ENCODE measurements at regions not wholly inside any gene's neighbourhood (a gene's known extent, or its start where the extent isn't known, plus 50 kb on each side); places are given as distances from the start of the nearest gene placed in this dataset.

GRCh38 chr4:89416960-89417359 is 109.4 kb upstream of the GPRIN3 start:
- DNase-seq (ENCODE audit: low spot score) = no peak
- Mint-ChIP-seq H3K4me1 (ENCODE audit: low read depth) (peaks cover 26% of the 10 kb centered on the region), H3K9me3 (ENCODE audit: low read depth) (no peaks in the 10 kb centered on the region), H3K27me3 (ENCODE audit: low read depth) (no peaks in the 10 kb centered on the region), H3K4me3 (ENCODE audit: unreplicated experiment) (no peak overlapping the region), H3K27ac (ENCODE audit: unreplicated experiment) (no peak overlapping the region), H3K36me3 (ENCODE audit: low read depth) (no peaks in the 10 kb centered on the region)
- TF ChIP-seq CTCF (IDR thresholded peaks at IDR 0.05) = no peak

- H3K36me3 Mint-ChIP-seq (ENCODE audit: low read depth) = peaks cover 2% of the 10 kb centered on the region
- DNase-seq (ENCODE audit: low spot score) = no peak
- no peak overlapping the region for H3K4me3 Mint-ChIP-seq (ENCODE audit: unreplicated experiment)
- no peaks in the 10 kb centered on the region for H3K9me3 Mint-ChIP-seq (ENCODE audit: low read depth)
- peaks cover 41% of the 10 kb centered on the region for H3K4me1 Mint-ChIP-seq (ENCODE audit: low read depth)
- no peaks in the 10 kb centered on the region for H3K27me3 Mint-ChIP-seq (ENCODE audit: low read depth)
- H3K27ac Mint-ChIP-seq (ENCODE audit: unreplicated experiment) = no peak overlapping the region
- no peak for TF ChIP-seq CTCF (IDR thresholded peaks at IDR 0.05)
These were observed 105.9 kb upstream of the GPRIN3 start for GRCh38 chr4:89413518-89413917.

GRCh38 chr4:89411539-89412309 is 104.1 kb upstream of the GPRIN3 start:
- no peaks in the 10 kb centered on the region for H3K27me3 Mint-ChIP-seq (ENCODE audit: low read depth)
- peaks cover 2% of the 10 kb centered on the region for H3K36me3 Mint-ChIP-seq (ENCODE audit: low read depth)
- no peak for DNase-seq (ENCODE audit: low spot score)
- no peak overlapping the region for H3K4me3 Mint-ChIP-seq (ENCODE audit: unreplicated experiment)
- H3K9me3 Mint-ChIP-seq (ENCODE audit: low read depth) = no peaks in the 10 kb centered on the region
- no peak for TF ChIP-seq CTCF (IDR thresholded peaks at IDR 0.05)
- peaks cover 34% of the 10 kb centered on the region for H3K4me1 Mint-ChIP-seq (ENCODE audit: low read depth)
- peak overlapping the region; percentile 27 for H3K27ac Mint-ChIP-seq (ENCODE audit: unreplicated experiment)

GRCh38 chr4:89410687-89411086 is 103.1 kb upstream of the GPRIN3 start:
- Mint-ChIP-seq H3K4me1 (ENCODE audit: low read depth) (peaks cover 34% of the 10 kb centered on the region), H3K27ac (ENCODE audit: unreplicated experiment) (peak overlapping the region; percentile 79), H3K9me3 (ENCODE audit: low read depth) (no peaks in the 10 kb centered on the region), H3K36me3 (ENCODE audit: low read depth) (peaks cover 2% of the 10 kb centered on the region), H3K4me3 (ENCODE audit: unreplicated experiment) (no peak overlapping the region), H3K27me3 (ENCODE audit: low read depth) (no peaks in the 10 kb centered on the region)
- TF ChIP-seq CTCF (IDR thresholded peaks at IDR 0.05) = no peak
- DNase-seq (ENCODE audit: low spot score) = no peak

GRCh38 chr4:89404530-89404929 is 96.9 kb upstream of the GPRIN3 start:
- Mint-ChIP-seq H3K36me3 (ENCODE audit: low read depth) (peaks cover 2% of the 10 kb centered on the region), H3K4me3 (ENCODE audit: unreplicated experiment) (no peak overlapping the region), H3K27me3 (ENCODE audit: low read depth) (no peaks in the 10 kb centered on the region), H3K9me3 (ENCODE audit: low read depth) (no peaks in the 10 kb centered on the region), H3K4me1 (ENCODE audit: low read depth) (no peaks in the 10 kb centered on the region), H3K27ac (ENCODE audit: unreplicated experiment) (no peak overlapping the region)
- DNase-seq (ENCODE audit: low spot score) = no peak
- no peak for TF ChIP-seq CTCF (IDR thresholded peaks at IDR 0.05)
